ENCODE measurements at regions not wholly inside any gene's neighbourhood (a gene's known extent, or its start where the extent isn't known, plus 50 kb on each side); places are given as distances from the start of the nearest gene placed in this dataset. TPM values are rescaled to one million over a fixed set of nuclear protein-coding genes. Genes with fewer than 3 reads are reported as not detected.

DNA sequence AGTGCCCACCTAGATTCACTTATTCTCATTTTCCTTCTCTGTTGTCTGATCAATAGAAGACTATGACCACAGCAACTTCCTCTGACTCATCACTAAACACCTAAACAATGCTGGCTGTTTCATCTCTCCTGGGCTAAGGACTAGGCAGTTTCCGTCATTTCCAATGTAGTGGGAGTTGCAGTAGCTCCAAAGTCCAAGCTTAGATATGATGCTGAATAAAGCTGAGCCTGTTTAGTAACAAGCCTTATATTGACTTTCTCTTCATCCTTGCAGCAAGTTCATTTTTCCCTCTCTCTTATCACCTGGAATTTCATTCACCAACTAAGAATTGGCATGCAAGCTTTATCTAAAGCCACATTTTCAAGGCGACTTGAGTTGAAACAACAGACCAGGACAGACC, 53.5 kb upstream of the PCDH9 start (continued):
- TF ChIP-seq, protein P1, sequence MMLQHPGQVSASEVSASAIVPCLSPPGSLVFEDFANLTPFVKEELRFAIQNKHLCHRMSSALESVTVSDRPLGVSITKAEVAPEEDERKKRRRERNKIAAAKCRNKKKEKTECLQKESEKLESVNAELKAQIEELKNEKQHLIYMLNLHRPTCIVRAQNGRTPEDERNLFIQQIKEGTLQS (IDR thresholded peaks at IDR 0.05) = no peak
- TF ChIP-seq TAF1 (conservative IDR thresholded peaks at IDR 0.05) (no peak), GABPA (IDR thresholded peaks at IDR 0.05 in 1 of 2, conservative IDR thresholded peaks at IDR 0.05 in 1 of 2) (no peak), RXRA (IDR thresholded peaks at IDR 0.05) (no peak)

DNA sequence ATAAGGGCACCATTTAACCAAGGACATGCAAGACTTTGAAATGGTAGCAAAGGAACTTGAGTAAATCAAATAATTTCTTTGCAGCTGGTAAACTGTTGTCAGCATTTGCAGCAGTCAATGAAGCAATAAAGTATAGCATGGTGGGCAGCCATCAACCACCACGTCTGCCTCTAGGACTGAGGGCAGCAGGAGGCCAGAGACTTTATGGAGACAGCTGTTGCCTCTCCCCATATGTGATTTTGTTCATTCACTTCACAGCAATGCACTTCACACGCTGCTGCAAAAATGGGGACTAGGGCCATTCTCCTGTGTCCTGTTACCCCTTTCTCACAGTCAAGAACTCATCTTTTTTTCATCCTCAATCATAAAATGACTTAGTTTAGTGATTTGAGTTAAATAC, 51.3 kb upstream of the PCDH9 start:
- TF ChIP-seq FOXA1 (IDR thresholded peaks at IDR 0.05) (no peak), TAF1 (conservative IDR thresholded peaks at IDR 0.05) (no peak), HNF4G (IDR thresholded peaks at IDR 0.05) (no peak), EGR1 (IDR thresholded peaks at IDR 0.05; ENCODE audit: low read depth in 2 of 2) (no peak), RAD21 (IDR thresholded peaks at IDR 0.05) (no peak), JUND (IDR thresholded peaks at IDR 0.05) (no peak), NR2F2 (IDR thresholded peaks at IDR 0.05) (no peak), HNF4A (conservative IDR thresholded peaks at IDR 0.05) (no peak), YY1 (IDR thresholded peaks at IDR 0.05) (no peak), RXRA (IDR thresholded peaks at IDR 0.05) (no peak), GABPA (IDR thresholded peaks at IDR 0.05 in 1 of 2, conservative IDR thresholded peaks at IDR 0.05 in 1 of 2) (no peak), FOXA2 (IDR thresholded peaks at IDR 0.05) (no peak)
- TF ChIP-seq, protein P2, sequence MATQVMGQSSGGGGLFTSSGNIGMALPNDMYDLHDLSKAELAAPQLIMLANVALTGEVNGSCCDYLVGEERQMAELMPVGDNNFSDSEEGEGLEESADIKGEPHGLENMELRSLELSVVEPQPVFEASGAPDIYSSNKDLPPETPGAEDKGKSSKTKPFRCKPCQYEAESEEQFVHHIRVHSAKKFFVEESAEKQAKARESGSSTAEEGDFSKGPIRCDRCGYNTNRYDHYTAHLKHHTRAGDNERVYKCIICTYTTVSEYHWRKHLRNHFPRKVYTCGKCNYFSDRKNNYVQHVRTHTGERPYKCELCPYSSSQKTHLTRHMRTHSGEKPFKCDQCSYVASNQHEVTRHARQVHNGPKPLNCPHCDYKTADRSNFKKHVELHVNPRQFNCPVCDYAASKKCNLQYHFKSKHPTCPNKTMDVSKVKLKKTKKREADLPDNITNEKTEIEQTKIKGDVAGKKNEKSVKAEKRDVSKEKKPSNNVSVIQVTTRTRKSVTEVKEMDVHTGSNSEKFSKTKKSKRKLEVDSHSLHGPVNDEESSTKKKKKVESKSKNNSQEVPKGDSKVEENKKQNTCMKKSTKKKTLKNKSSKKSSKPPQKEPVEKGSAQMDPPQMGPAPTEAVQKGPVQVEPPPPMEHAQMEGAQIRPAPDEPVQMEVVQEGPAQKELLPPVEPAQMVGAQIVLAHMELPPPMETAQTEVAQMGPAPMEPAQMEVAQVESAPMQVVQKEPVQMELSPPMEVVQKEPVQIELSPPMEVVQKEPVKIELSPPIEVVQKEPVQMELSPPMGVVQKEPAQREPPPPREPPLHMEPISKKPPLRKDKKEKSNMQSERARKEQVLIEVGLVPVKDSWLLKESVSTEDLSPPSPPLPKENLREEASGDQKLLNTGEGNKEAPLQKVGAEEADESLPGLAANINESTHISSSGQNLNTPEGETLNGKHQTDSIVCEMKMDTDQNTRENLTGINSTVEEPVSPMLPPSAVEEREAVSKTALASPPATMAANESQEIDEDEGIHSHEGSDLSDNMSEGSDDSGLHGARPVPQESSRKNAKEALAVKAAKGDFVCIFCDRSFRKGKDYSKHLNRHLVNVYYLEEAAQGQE (IDR thresholded peaks at IDR 0.05) = no peak
- TF ChIP-seq, protein P3, sequence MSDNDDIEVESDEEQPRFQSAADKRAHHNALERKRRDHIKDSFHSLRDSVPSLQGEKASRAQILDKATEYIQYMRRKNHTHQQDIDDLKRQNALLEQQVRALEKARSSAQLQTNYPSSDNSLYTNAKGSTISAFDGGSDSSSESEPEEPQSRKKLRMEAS (IDR thresholded peaks at IDR 0.05) = no peak
- TF ChIP-seq, protein P4, sequence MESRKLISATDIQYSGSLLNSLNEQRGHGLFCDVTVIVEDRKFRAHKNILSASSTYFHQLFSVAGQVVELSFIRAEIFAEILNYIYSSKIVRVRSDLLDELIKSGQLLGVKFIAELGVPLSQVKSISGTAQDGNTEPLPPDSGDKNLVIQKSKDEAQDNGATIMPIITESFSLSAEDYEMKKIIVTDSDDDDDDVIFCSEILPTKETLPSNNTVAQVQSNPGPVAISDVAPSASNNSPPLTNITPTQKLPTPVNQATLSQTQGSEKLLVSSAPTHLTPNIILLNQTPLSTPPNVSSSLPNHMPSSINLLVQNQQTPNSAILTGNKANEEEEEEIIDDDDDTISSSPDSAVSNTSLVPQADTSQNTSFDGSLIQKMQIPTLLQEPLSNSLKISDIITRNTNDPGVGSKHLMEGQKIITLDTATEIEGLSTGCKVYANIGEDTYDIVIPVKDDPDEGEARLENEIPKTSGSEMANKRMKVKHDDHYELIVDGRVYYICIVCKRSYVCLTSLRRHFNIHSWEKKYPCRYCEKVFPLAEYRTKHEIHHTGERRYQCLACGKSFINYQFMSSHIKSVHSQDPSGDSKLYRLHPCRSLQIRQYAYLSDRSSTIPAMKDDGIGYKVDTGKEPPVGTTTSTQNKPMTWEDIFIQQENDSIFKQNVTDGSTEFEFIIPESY (IDR thresholded peaks at IDR 0.05) = no peak
- TF ChIP-seq, protein P5, sequence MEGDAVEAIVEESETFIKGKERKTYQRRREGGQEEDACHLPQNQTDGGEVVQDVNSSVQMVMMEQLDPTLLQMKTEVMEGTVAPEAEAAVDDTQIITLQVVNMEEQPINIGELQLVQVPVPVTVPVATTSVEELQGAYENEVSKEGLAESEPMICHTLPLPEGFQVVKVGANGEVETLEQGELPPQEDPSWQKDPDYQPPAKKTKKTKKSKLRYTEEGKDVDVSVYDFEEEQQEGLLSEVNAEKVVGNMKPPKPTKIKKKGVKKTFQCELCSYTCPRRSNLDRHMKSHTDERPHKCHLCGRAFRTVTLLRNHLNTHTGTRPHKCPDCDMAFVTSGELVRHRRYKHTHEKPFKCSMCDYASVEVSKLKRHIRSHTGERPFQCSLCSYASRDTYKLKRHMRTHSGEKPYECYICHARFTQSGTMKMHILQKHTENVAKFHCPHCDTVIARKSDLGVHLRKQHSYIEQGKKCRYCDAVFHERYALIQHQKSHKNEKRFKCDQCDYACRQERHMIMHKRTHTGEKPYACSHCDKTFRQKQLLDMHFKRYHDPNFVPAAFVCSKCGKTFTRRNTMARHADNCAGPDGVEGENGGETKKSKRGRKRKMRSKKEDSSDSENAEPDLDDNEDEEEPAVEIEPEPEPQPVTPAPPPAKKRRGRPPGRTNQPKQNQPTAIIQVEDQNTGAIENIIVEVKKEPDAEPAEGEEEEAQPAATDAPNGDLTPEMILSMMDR (IDR thresholded peaks at IDR 0.05; ENCODE audit: low read depth, low read length, missing input control) = no peak
- TF ChIP-seq, protein P1 (IDR thresholded peaks at IDR 0.05) = no peak
- 57% methylated on average over 2 of the region's 2 CpGs for WGBS
- no peak for DNase-seq (ENCODE audit: low spot score)
- no peaks in the 10 kb centered on the region for H3K9me3 ChIP-seq (ENCODE audit: control insufficient read depth in 4 of 4, low read length in 3 of 4)
- no peak overlapping the region for H3K4me3 ChIP-seq (ENCODE audit: low read depth in 1 of 3, low read length in 3 of 3)
- no peak overlapping the region for H3K9ac ChIP-seq (ENCODE audit: low read depth in 1 of 2, low read length in 2 of 2)
- no peak overlapping the region for H3K27ac ChIP-seq (ENCODE audit: low read depth in 1 of 2, low read length in 2 of 2)
- H3K4me1 ChIP-seq (ENCODE audit: control insufficient read depth in 4 of 4, insufficient read depth in 4 of 4, low read length in 3 of 4) = no peaks in the 10 kb centered on the region
- H3K36me3 ChIP-seq (ENCODE audit: control insufficient read depth in 4 of 4, insufficient read depth in 3 of 4, low read depth in 1 of 4, low read length in 3 of 4) = no peaks in the 10 kb centered on the region
- no peaks in the 10 kb centered on the region for H3K27me3 ChIP-seq (ENCODE audit: control insufficient read depth in 4 of 4, insufficient read depth in 4 of 4, low read length in 3 of 4)

Small RNAs in the stretch of these regions (small RNA-seq; reads per million reads assigned to genes)
- not detected for gene RN7SL761P
- gene RPL37P21 = not detected
- gene RPS3AP52 = not detected
- gene SNRPFP3 = not detected
